ENCODE measurements at regions not wholly inside any gene's neighbourhood (a gene's known extent, or its start where the extent isn't known, plus 50 kb on each side); places are given as distances from the start of the nearest gene placed in this dataset.
"Not testable (repeated sequence)": the region's sequence is repeated elsewhere in the genome, so short reads cannot be mapped to it uniquely, and the experiment has no call there.

- DNase-seq: peak; percentile 88
These were observed 366.7 kb downstream of the BTG1 start for GRCh38 chr12:91778938-91779400.

GRCh38 chr12:91778091-91778832, 367.4 kb downstream of the BTG1 start:
- DNase-seq: peak; percentile 50

- DNase-seq: no peak
These were observed 368.2 kb downstream of the BTG1 start for GRCh38 chr12:91777268-91777992.

GRCh38 chr12:91774434-91774921, 371.2 kb downstream of the BTG1 start:
- no peak for DNase-seq

- no peak for DNase-seq
These were observed 371.8 kb downstream of the BTG1 start for GRCh38 chr12:91773749-91774429.

GRCh38 chr12:91772411-91772810, 373.2 kb downstream of the BTG1 start:
- no peak for DNase-seq

GRCh38 chr12:91769736-91770135, 375.9 kb downstream of the BTG1 start:
- DNase-seq: no peak

- DNase-seq: no peak
These were observed 378.4 kb downstream of the BTG1 start for GRCh38 chr12:91767237-91767636.

GRCh38 chr12:91766454-91766853, 379.2 kb downstream of the BTG1 start:
- no peak for DNase-seq

GRCh38 chr12:91763654-91764370, 381.8 kb downstream of the BTG1 start:
- no peak for DNase-seq

- DNase-seq: no peak
These were observed 392.0 kb downstream of the BTG1 start for GRCh38 chr12:91753649-91754048.

- DNase-seq: no peak
These were observed 398.7 kb downstream of the BTG1 start for GRCh38 chr12:91746976-91747375.

- DNase-seq: no peak
These were observed 401.0 kb downstream of the BTG1 start for GRCh38 chr12:91744597-91744996.

GRCh38 chr12:91743704-91744321, 401.8 kb downstream of the BTG1 start:
- no peak for DNase-seq

- DNase-seq: no peak
These were observed 402.4 kb downstream of the BTG1 start for GRCh38 chr12:91743280-91743679.

- no peak for DNase-seq
These were observed 403.7 kb downstream of the BTG1 start for GRCh38 chr12:91741932-91742331.

GRCh38 chr12:91733846-91734245, 411.8 kb downstream of the BTG1 start:
- DNase-seq: not testable (repeated sequence)

GRCh38 chr12:91732086-91732485, 413.6 kb downstream of the BTG1 start:
- DNase-seq: no peak

- no peak for DNase-seq
These were observed 416.1 kb downstream of the BTG1 start for GRCh38 chr12:91729543-91729942.

GRCh38 chr12:91723191-91723590, 422.5 kb downstream of the BTG1 start:
- DNase-seq: no peak

- no peak for DNase-seq
These were observed 423.6 kb downstream of the BTG1 start for GRCh38 chr12:91722072-91722471.

- no peak for DNase-seq
These were observed 424.6 kb downstream of the BTG1 start for GRCh38 chr12:91721023-91721422.

All from inflammatory macrophage treated with lipopolysaccharide for 4 hours (primary cell).